Panc1 (cell line): ENCODE measurements at regions not wholly inside any gene's neighbourhood (a gene's known extent, or its start where the extent isn't known, plus 50 kb on each side); places are given as distances from the start of the nearest gene placed in this dataset.

Experiments used
- ATAC-seq: fragments of 200-7000 bp; cut with Tn5 transposase; 2 replicates; pipeline ENCODE4 v1.9.1; 2020; ENCODE audit warnings: mild to moderate bottlenecking, moderate library complexity
- BruUV-seq: library from RNA; stranded (reverse); fragments of 400-500 nt; replicated peaks from 2 replicates; lab custom pipeline; 2021; lab: Mats Ljungman, UMichigan
- CTCF ChIA-PET: fragments of 300-600 bp; sonication (Branson Sonifier 250); formaldehyde crosslinking; loops from one replicate; lab custom pipeline; 2022; ENCODE audit warnings: antibody characterized with exemption; lab: Charles Lee
- POLR2A ChIA-PET: fragments of 300-600 bp; sonication (Branson Sonifier 250); formaldehyde crosslinking; loops from one replicate; lab custom pipeline; 2022; ENCODE audit warnings: antibody characterized with exemption; lab: Charles Lee
- DNase-seq: peaks from one replicate; pipeline ENCODE4 v3.0.0-alpha.2; 2010; ENCODE audit warnings: low read depth, low spot score
- H3K27ac ChIP-seq: 2 replicates; pipeline ENCODE4 v1.5.1; 2011; ENCODE audit warnings: mild to moderate bottlenecking, low read length, inconsistent platforms
- H3K27me3 ChIP-seq: fragments of 200-500 bp; sonication (Bioruptor generic); 2 replicates; pipeline ENCODE4 v1.6.0; 2014; ENCODE audit warnings: low read length, inconsistent platforms; ENCODE audit not compliant: control insufficient read depth, insufficient read depth
- H3K36me3 ChIP-seq: fragments of 200-500 bp; sonication (Bioruptor generic); 2 replicates; pipeline ENCODE4 v1.5.1; 2014; ENCODE audit warnings: inconsistent platforms, mild to moderate bottlenecking, low read length, moderate library complexity; ENCODE audit not compliant: control insufficient read depth, insufficient read depth
- H3K4me1 ChIP-seq: 2 replicates; pipeline ENCODE4 v1.5.1; 2011; ENCODE audit warnings: inconsistent platforms, mild to moderate bottlenecking, low read length, moderate library complexity; ENCODE audit not compliant: control insufficient read depth, insufficient read depth
- H3K4me3 ChIP-seq, 2 experiments: 2 replicates each; pipeline ENCODE4 v1.5.1; 2011 to 2012; ENCODE audit warnings: low read depth in 2 of 2, low read length in 2 of 2, mild to moderate bottlenecking in 2 of 2, inconsistent platforms in 1 of 2, moderate library complexity in 1 of 2
- H3K9me3 ChIP-seq: fragments of 200-500 bp; sonication (Bioruptor generic); 2 replicates; pipeline ENCODE4 v1.5.1; 2014; ENCODE audit warnings: low read depth, mild to moderate bottlenecking, inconsistent platforms, low read length, moderate library complexity; ENCODE audit not compliant: control insufficient read depth, insufficient read depth
- POLR2AphosphoS5 ChIP-seq: IDR thresholded peaks from 2 replicates; pipeline ENCODE4 v1.6.1; 2012; ENCODE audit warnings: mild to moderate bottlenecking, low read depth, low read length, moderate library complexity
- SIN3A ChIP-seq: IDR thresholded peaks from 2 replicates; pipeline ENCODE4 v1.6.1; 2012; ENCODE audit warnings: low read depth, mild to moderate bottlenecking, low read length, moderate library complexity, borderline replicate concordance; ENCODE audit not compliant: insufficient read depth
- TCF7L2 ChIP-seq: IDR thresholded peaks from 2 replicates; pipeline ENCODE4 v1.6.1; 2011; ENCODE audit warnings: mild to moderate bottlenecking, low read depth, low read length, inconsistent platforms
- in situ Hi-C: cut with HindIII; loops from 2 replicates; pipeline ENCODE4 v1.10.0; 2016; ENCODE audit warnings: low sequenced_read_pairs, low pct_unique_long_range_greater_than_20kb
- intact Hi-C: fragments of 100-400 bp; cut with micrococcal nuclease; formaldehyde crosslinking; loops from one replicate; pipeline ENCODE4 v1.10.0; 2022; ENCODE audit not compliant: unreplicated experiment
- TF ChIP-seq, protein P1 (sequence below): fragments of 450-650 bp; IDR thresholded peaks from 2 replicates; pipeline ENCODE4 v1.5.1; 2017; ENCODE audit warnings: mild to moderate bottlenecking
- TF ChIP-seq, protein P2 (sequence below), 2 experiments: IDR thresholded peaks; 2 replicates each; pipeline ENCODE4 v1.6.1; 2011 to 2012; ENCODE audit warnings: low read depth in 2 of 2, control low read depth in 1 of 2, low read length in 1 of 2, mild to moderate bottlenecking in 1 of 2, moderate library complexity in 1 of 2; ENCODE audit not compliant: insufficient read depth in 1 of 2

DNA sequence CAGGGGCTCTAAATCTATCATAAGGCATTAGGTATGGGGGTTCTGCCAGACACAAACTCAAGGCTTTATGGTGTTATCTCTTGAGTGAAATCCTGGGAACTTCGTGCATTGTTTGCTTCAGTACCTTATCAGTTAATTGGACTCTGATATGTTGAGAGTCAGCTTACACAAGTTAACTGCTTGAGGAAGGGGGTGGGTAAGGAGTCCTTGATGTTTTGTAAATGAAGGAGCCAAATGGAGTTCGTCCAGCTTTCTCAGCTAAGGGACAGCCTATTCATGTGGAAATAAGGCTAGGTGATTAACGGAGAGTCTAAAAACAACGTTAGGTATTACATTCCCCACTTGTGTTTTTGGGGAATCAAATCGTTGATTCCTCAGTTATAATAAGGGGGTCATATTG lies 157.4 kb downstream of the TRIM27 start:
- Histone ChIP-seq H3K27ac (no peak overlapping the region), H3K36me3 (no peaks in the 10 kb centered on the region), H3K27me3 (peaks cover 7% of the 10 kb centered on the region; the same call in 1 of the 2 replicates), H3K4me1 (peaks cover 6% of the 10 kb centered on the region), H3K9me3 (no peaks in the 10 kb centered on the region), H3K4me3 (no peak overlapping the region)
- BruUV-seq: no TSS peak
- intact Hi-C loops (no loop called here), in situ Hi-C loops (no loop called here)
- no peak for ATAC-seq
- CTCF ChIA-PET: interaction anchor here (0.7 kb wide), 1 partner anchor 20 kb away, joined by 3 read pairs; no protein-coding TSS in a partner anchor
- POLR2A ChIA-PET: no interaction called here
- no peak for DNase-seq
- TF ChIP-seq, protein P1, sequence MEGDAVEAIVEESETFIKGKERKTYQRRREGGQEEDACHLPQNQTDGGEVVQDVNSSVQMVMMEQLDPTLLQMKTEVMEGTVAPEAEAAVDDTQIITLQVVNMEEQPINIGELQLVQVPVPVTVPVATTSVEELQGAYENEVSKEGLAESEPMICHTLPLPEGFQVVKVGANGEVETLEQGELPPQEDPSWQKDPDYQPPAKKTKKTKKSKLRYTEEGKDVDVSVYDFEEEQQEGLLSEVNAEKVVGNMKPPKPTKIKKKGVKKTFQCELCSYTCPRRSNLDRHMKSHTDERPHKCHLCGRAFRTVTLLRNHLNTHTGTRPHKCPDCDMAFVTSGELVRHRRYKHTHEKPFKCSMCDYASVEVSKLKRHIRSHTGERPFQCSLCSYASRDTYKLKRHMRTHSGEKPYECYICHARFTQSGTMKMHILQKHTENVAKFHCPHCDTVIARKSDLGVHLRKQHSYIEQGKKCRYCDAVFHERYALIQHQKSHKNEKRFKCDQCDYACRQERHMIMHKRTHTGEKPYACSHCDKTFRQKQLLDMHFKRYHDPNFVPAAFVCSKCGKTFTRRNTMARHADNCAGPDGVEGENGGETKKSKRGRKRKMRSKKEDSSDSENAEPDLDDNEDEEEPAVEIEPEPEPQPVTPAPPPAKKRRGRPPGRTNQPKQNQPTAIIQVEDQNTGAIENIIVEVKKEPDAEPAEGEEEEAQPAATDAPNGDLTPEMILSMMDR: no peak
- TF ChIP-seq, protein P2, sequence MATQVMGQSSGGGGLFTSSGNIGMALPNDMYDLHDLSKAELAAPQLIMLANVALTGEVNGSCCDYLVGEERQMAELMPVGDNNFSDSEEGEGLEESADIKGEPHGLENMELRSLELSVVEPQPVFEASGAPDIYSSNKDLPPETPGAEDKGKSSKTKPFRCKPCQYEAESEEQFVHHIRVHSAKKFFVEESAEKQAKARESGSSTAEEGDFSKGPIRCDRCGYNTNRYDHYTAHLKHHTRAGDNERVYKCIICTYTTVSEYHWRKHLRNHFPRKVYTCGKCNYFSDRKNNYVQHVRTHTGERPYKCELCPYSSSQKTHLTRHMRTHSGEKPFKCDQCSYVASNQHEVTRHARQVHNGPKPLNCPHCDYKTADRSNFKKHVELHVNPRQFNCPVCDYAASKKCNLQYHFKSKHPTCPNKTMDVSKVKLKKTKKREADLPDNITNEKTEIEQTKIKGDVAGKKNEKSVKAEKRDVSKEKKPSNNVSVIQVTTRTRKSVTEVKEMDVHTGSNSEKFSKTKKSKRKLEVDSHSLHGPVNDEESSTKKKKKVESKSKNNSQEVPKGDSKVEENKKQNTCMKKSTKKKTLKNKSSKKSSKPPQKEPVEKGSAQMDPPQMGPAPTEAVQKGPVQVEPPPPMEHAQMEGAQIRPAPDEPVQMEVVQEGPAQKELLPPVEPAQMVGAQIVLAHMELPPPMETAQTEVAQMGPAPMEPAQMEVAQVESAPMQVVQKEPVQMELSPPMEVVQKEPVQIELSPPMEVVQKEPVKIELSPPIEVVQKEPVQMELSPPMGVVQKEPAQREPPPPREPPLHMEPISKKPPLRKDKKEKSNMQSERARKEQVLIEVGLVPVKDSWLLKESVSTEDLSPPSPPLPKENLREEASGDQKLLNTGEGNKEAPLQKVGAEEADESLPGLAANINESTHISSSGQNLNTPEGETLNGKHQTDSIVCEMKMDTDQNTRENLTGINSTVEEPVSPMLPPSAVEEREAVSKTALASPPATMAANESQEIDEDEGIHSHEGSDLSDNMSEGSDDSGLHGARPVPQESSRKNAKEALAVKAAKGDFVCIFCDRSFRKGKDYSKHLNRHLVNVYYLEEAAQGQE (IDR thresholded peaks at IDR 0.05; ENCODE audit: insufficient read depth in 1 of 2, low read depth in 2 of 2, low read length in 1 of 2): no peak
- TF ChIP-seq POLR2AphosphoS5: no peak
- TF ChIP-seq TCF7L2: no peak
- TF ChIP-seq SIN3A: no peak

DNA sequence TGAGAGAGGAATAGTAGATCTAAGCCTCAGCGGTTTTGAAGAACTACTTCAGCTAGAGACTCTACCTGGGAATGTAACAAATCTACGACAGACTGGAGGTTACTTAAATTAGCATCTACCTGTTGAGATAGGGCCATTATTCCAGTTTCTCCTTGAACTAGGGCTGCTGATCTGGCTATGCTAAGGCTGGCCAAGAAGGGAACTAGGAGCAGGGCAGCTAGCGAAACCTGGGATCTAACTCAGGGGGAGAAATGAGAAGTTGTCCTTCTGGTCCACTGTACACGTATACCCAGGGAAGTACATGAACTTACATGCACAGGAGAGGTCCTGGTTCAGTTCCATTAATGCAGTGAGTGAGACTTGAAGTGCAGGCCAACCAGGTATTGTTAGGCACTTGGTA lies 156.7 kb downstream of the TRIM27 start:
- ATAC-seq: no peak
- no TSS peak for BruUV-seq

More for the DNA sequence above, 156.7 kb downstream of the TRIM27 start:
- H3K36me3 ChIP-seq: no peaks in the 10 kb centered on the region
- intact Hi-C loops (no loop called here), in situ Hi-C loops (no loop called here)
- CTCF ChIA-PET: no interaction called here
- peaks cover 6% of the 10 kb centered on the region for H3K4me1 ChIP-seq
- DNase-seq: no peak
- no peaks in the 10 kb centered on the region for H3K9me3 ChIP-seq
- no peak overlapping the region for H3K4me3 ChIP-seq
- POLR2A ChIA-PET: no interaction called here
- H3K27ac ChIP-seq: no peak overlapping the region
- peaks cover 7% of the 10 kb centered on the region; the same call in 1 of the 2 replicates for H3K27me3 ChIP-seq
- TF ChIP-seq, protein P1: no peak
- TF ChIP-seq, protein P2 (IDR thresholded peaks at IDR 0.05; ENCODE audit: insufficient read depth in 1 of 2, low read depth in 2 of 2, low read length in 1 of 2): no peak
- no peak for TF ChIP-seq TCF7L2
- no peak for TF ChIP-seq SIN3A
- TF ChIP-seq POLR2AphosphoS5: no peak
